Ovary (tissue), 7 donors: ENCODE measurements at regions not wholly inside any gene's neighbourhood (a gene's known extent, or its start where the extent isn't known, plus 50 kb on each side); places are given as distances from the start of the nearest gene placed in this dataset.

Experiments used
- DNase-seq, 5 donors: peaks; one replicate each; pipeline ENCODE4 v3.0.0-alpha.2; 2019 to 2020
- H3K27ac ChIP-seq, 2 donors: fragments of 200-600 bp; one replicate each; pipeline versions ENCODE4 v1.5.1 to v1.8.0; 2019 to 2022
- H3K27me3 ChIP-seq: fragments of 200-600 bp; one replicate; pipeline ENCODE4 v1.8.0; 2022
- H3K36me3 ChIP-seq: fragments of 200-600 bp; sonication (generic); one replicate; pipeline ENCODE4 v1.5.1; 2019
- H3K4me1 ChIP-seq: one replicate; pipeline ENCODE4 v1.8.1; 2013; ENCODE audit warnings: mild to moderate bottlenecking, moderate library complexity; ENCODE audit not compliant: insufficient read depth
- H3K4me3 ChIP-seq: fragments of 200-600 bp; sonication (generic); one replicate; pipeline ENCODE4 v1.5.1; 2017
- H3K9me3 ChIP-seq, 2 donors: fragments of 200-600 bp in 1 of 2; sonication (generic) in 1 of 2; one replicate each; pipeline versions ENCODE4 v1.5.1 to v1.8.1; 2013 to 2019; ENCODE audit warnings: mild to moderate bottlenecking in 1 of 2, moderate library complexity in 1 of 2
- CTCF ChIP-seq, 3 donors: fragments of 450-650 bp in 2 of 3; fragments of 200-600 bp in 1 of 3; IDR thresholded peaks; one replicate each; pipeline versions ENCODE4 v1.5.1 to v1.8.0; 2016 to 2022; ENCODE audit warnings: antibody characterized with exemption in 3 of 3, mild to moderate bottlenecking in 1 of 3
- EP300 ChIP-seq: sonication (generic); formaldehyde crosslinking; IDR thresholded peaks from one replicate; pipeline ENCODE4 v1.6.1; 2017; ENCODE audit warnings: antibody characterized with exemption
- POLR2A ChIP-seq: fragments of 450-650 bp; IDR thresholded peaks from one replicate; pipeline ENCODE4 v1.6.1; 2017; ENCODE audit warnings: antibody characterized with exemption, mild to moderate bottlenecking, moderate library complexity
- WGBS, 3 donors: extraction: QIAGEN DNeasy Blood & Tissue Kit in 1 of 3; methylation state at CpG; one replicate each; pipeline versions ENCODE4 v1.1.5 to v1.1.7; 2013 to 2017; 5-methylcytosine and 5-hydroxymethylcytosine counted together
- intact Hi-C, 4 donors: fragments of 100-400 bp; cut with DNase I; formaldehyde crosslinking; loops; one replicate each; pipeline versions ENCODE4 v1.11.0 to v1.15.1; 2022 to 2023
- donor health status: DM: no; HTN: no; CAD: no; lungs with moderate emphysema.
- donor health status: DM: no; HTN: no; CAD: no.
- donor health status: Bipolar disorder and iron deficiency.
- donor health status: DM: no; HTN: no; CAD: no.
- donor health status: DM: yes; HTN: yes; CAD: no.

DNA sequence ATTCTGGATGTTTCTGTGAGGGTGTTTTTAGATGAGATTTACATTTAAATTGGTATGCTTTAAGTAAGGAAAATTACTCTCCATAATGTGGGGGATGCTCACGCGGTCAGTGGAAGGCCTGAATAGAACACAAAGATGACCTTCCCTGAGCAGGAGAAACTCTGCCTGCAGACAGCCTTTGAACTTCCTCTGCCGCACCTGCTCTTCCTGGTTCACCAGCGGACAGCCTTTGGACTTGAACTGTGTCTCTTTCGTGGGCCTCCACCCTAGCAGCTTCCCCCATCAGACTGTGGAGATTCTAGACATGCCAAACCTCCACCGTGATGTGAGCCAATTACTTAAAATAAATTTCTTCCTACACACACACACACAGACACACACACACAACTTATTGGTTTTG, 210.7 kb downstream of the EFCAB11 start:
- no peak for TF ChIP-seq POLR2A
- no peak for TF ChIP-seq CTCF (IDR thresholded peaks at IDR 0.05)
- no peak for TF ChIP-seq EP300
- H3K27me3 ChIP-seq, result no peaks in the 10 kb centered on the region
- no peak overlapping the region for H3K27ac ChIP-seq
- no peaks in the 10 kb centered on the region for H3K36me3 ChIP-seq
- intact Hi-C loops, result no loop called here
- no peak overlapping the region for H3K4me3 ChIP-seq
- no peaks in the 10 kb centered on the region for H3K9me3 ChIP-seq
- no peak for DNase-seq
- 77 to 88% (median 81%) methylated on average over 6 of the region's 6 CpGs for WGBS, 3 donors
- H3K4me1 ChIP-seq, result no peaks in the 10 kb centered on the region

- intact Hi-C loops, result no loop called here
- no peaks in the 10 kb centered on the region for H3K4me1 ChIP-seq
- H3K4me3 ChIP-seq, result no peak overlapping the region
- no peaks in the 10 kb centered on the region for H3K36me3 ChIP-seq
- no peaks in the 10 kb centered on the region for H3K27me3 ChIP-seq
- TF ChIP-seq CTCF (IDR thresholded peaks at IDR 0.05) (no peak), POLR2A (no peak), EP300 (no peak)
- DNase-seq, result no peak
- no peak overlapping the region for H3K27ac ChIP-seq
- 89 to 91% (median 90%) methylated on average over 3 of the region's 3 CpGs for WGBS, 3 donors
- no peaks in the 10 kb centered on the region for H3K9me3 ChIP-seq
Measured at GRCh38 chr14:89740241-89740640, 214.3 kb downstream of the EFCAB11 start.

DNA sequence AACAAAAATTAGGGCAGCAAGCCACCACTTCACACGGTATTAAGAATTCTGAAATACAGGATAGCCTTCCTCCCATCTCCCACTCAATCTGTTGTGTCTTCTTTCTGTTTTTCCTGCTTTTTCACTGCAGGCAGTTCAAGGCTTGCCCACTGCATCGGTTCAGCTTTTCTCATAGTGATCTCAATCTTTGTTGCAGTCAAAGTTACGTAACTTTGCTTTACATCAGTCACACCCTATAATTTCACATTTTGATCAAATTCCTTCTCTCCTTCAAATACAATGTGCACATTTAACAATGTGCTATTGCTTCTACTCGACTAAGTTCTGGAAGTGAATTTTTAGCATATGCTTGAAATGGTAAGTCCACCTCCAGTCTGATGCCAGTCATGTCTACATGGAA, 217.6 kb downstream of the EFCAB11 start:
- 54 to 67% (median 61%) methylated on average over 4 of the region's 4 CpGs for WGBS, 3 donors
- no peak overlapping the region for H3K27ac ChIP-seq
- TF ChIP-seq CTCF (IDR thresholded peaks at IDR 0.05), result no peak
- TF ChIP-seq EP300, result no peak
- no peak for TF ChIP-seq POLR2A
- H3K4me1 ChIP-seq, result no peaks in the 10 kb centered on the region
- no peaks in the 10 kb centered on the region for H3K27me3 ChIP-seq
- no peak for DNase-seq
- H3K4me3 ChIP-seq, result no peak overlapping the region
- intact Hi-C loops, result no loop called here
- no peaks in the 10 kb centered on the region for H3K9me3 ChIP-seq
- no peaks in the 10 kb centered on the region for H3K36me3 ChIP-seq

- no peaks in the 10 kb centered on the region for H3K36me3 ChIP-seq
- 87 to 91% (median 91%) methylated on average over 6 of the region's 6 CpGs for WGBS, 3 donors
- no peaks in the 10 kb centered on the region for H3K4me1 ChIP-seq
- TF ChIP-seq POLR2A (no peak), EP300 (no peak), CTCF (IDR thresholded peaks at IDR 0.05) (no peak)
- no peaks in the 10 kb centered on the region for H3K9me3 ChIP-seq
- H3K4me3 ChIP-seq, result no peak overlapping the region
- intact Hi-C loops, result loop anchor here in 1 of 4 donors (5.0 kb wide), 1 partner anchor 204 kb away; no protein-coding TSS in a partner anchor
- H3K27ac ChIP-seq, result no peak overlapping the region
- DNase-seq, result no peak
- H3K27me3 ChIP-seq, result no peaks in the 10 kb centered on the region
Measured at GRCh38 chr14:89731396-89731933, 223.1 kb downstream of the EFCAB11 start.
